ENCODE measurements at regions not wholly inside any gene's neighbourhood (a gene's known extent, or its start where the extent isn't known, plus 50 kb on each side); places are given as distances from the start of the nearest gene placed in this dataset.

GRCh38 chr13:47110833-47111240 lies 214.0 kb upstream of the HTR2A start:
- TF ChIP-seq CTCF (IDR thresholded peaks at IDR 0.05): no peak
- TF ChIP-seq POLR2A (IDR thresholded peaks at IDR 0.05): no peak
